GM12874 (cell line): ENCODE measurements at regions not wholly inside any gene's neighbourhood (a gene's known extent, or its start where the extent isn't known, plus 50 kb on each side); places are given as distances from the start of the nearest gene placed in this dataset.

Experiments used
- TF ChIP-seq, protein P1 (sequence below): IDR thresholded peaks from 2 replicates; pipeline ENCODE4 v1.5.1; 2011; ENCODE audit warnings: low read depth, mild to moderate bottlenecking, control low read depth, low read length, moderate library complexity; ENCODE audit not compliant: insufficient read depth

DNA sequence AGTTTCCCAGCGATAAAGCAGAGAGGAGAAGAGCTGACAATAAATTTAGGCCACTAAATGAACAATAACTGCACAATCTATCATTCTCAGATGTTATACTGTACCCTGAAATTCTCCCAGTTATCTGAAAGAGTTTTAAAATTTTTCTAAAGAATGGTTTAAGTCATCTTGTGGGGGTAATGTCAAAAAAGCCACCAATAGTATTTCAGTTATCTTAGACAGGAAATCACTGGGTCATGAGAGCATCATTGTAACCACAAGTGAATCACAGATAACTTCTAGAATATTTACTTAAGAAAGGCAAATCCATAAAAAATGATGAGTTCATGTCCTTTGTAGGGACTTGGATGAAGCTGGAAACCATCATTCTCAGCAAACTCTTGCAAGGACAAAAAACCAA lies 147.1 kb downstream of the DNAJB9 start:
- TF ChIP-seq, protein P1, sequence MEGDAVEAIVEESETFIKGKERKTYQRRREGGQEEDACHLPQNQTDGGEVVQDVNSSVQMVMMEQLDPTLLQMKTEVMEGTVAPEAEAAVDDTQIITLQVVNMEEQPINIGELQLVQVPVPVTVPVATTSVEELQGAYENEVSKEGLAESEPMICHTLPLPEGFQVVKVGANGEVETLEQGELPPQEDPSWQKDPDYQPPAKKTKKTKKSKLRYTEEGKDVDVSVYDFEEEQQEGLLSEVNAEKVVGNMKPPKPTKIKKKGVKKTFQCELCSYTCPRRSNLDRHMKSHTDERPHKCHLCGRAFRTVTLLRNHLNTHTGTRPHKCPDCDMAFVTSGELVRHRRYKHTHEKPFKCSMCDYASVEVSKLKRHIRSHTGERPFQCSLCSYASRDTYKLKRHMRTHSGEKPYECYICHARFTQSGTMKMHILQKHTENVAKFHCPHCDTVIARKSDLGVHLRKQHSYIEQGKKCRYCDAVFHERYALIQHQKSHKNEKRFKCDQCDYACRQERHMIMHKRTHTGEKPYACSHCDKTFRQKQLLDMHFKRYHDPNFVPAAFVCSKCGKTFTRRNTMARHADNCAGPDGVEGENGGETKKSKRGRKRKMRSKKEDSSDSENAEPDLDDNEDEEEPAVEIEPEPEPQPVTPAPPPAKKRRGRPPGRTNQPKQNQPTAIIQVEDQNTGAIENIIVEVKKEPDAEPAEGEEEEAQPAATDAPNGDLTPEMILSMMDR = no peak

DNA sequence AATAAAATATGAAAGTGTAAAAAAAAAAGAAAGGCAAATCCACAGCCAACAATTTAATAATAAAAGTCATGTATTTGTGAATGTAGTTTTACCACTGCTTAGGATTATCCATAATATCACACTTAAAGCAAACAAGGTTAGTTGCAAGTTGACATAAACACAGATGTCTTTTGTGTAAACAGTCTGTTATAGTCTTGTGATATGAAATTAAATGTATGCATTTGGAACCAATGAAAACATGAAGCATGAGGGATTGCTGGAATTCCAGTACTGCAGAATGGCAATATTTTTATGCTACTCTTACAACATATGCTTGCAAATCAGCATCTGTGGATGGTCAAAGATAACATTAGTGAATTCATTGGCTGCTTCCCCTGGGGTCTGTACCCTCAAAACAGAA lies 148.1 kb downstream of the DNAJB9 start:
- TF ChIP-seq, protein P1 = no peak

DNA sequence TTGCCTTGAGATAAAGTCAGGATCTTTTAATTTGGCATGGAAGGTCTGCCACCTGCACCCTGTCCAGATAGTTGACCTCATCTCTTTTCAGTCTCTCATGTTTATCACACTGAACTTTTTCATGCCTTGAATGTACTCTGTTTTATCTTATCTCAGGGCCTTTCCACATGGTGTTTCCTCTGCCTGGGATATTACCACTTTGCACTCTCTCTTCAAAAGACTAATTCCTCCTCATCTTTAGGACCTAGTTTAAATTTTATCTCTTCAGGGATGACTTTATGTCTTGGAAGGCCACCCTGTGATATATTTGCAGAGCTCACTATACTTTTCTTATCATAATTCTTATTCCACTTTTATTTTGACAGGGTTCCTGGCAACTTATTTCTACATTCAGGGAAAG lies 150.0 kb downstream of the DNAJB9 start:
- TF ChIP-seq, protein P1 = no peak

DNA sequence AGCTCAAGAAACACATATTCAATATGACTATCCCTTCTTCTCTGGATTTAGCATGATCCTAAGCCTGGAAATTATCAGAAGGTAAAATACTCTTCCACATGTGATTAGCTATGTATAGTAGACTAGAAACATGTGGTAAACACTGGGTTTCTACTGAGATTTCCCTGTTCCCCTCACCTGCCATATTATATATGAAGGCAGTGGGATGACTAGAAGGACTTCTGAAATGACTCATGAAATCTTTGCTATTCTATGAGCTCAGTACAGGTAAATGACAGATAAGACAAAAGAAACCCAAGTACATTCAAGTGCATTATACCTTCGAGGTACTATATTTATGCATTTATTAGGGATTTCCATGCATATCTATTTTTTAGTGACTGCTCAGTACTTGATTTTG lies 152.9 kb downstream of the DNAJB9 start:
- TF ChIP-seq, protein P1 = no peak

DNA sequence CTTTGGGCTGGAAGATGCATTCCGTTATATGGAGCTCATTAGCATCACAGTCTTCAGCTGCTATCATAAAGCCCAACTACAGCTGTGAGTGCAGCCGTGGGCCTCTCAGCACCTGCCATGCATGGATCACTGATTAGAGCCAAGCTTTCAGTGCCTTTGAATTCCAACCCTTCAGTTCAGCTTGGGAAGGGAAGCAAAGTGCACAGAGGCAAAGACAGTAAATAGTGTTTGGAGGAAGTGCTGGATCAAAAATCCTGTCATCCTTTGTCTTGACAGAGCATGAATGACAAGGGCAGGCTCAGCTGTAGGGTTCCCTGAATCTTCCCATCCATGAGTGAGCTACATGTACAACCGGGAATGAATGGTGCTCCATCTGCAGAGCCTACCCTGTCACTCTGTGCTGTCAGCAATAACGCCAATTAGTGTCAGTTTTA lies 153.7 kb downstream of the DNAJB9 start:
- TF ChIP-seq, protein P1 = no peak

DNA sequence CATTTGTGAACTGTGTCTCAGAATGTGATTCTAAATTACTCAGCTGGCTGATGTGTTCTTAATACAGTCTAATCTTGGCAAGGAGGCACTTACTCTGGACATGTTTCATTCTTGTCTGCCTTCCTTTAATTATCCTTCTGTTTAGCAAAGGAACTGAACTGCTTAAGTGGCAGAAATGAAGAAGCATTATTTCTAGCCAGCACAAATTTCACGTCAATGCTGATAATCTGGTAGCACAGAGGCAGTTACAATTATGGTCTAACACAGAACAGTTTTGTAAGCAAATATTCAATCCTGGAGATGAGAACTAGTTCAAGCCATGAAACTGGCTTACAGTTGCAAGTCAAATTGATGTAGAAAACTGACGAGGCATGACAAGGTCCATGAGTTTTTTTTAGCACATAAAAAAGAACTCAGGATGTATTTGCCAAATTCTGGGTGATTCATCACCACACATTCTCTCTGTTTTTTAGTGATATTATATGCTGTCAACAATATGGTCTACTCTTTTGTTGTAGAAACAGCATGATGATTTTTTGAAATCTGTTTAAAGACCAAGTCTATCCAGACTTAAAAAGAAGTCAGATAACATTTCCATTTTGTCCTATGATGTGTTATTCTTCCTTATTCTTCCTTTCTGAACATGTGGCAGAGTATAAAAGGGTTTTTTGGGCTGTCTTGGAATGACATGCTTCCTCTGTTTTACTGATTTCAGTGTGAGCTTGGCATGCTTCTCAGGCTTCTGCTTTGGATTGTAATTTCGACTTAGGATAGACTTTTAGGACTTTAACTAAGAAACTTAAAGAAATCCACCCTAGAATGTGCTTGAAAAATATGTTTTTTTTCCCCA lies 154.8 kb downstream of the DNAJB9 start:
- TF ChIP-seq, protein P1 = no peak

DNA sequence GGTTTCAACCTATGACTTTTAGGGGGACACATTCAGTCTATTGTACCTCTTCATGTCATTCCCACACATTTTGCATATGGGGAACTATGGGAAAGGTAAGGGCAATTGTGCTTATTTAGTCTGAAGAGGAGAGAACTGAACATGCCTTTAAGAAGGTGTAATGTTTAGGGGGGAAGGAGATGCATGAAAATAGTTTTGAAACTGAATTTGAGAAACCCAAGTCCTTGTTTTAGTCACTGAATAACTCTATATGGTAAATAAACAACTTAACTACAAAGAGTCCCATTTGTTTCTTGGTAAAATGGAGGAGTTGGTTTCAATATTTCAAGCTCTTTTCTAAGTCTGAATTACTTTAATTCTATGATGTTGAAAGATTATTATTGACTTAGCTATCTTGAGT lies 166.1 kb downstream of the DNAJB9 start:
- TF ChIP-seq, protein P1 = no peak
